HepG2 (cell line): ENCODE measurements at regions not wholly inside any gene's neighbourhood (a gene's known extent, or its start where the extent isn't known, plus 50 kb on each side); places are given as distances from the start of the nearest gene placed in this dataset.

Experiments
- ATAC-seq: fragments of 200-7000 bp; cut with Tn5 transposase; 3 replicates; pipeline ENCODE4 v1.9.1; 2020; ENCODE audit warnings: mild to moderate bottlenecking, moderate library complexity
- BruUV-seq: library from RNA; stranded (reverse); fragments of 400-500 nt; replicated peaks from 2 replicates; lab custom pipeline; 2021; lab: Mats Ljungman, UMichigan
- CTCF ChIA-PET: fragments of 300-600 bp; formaldehyde crosslinking; extraction: SDS; loops from one replicate; lab custom pipeline; 2021; ENCODE audit warnings: low total read pairs, inconsistent platforms, low intra/inter-chr PET ratio; lab: Yijun Ruan, JAX
- POLR2A ChIA-PET: fragments of 350-600 bp; sonication (Branson Sonifier 250); formaldehyde crosslinking; loops from one replicate; lab custom pipeline; 2020; ENCODE audit warnings: antibody characterized with exemption, inconsistent platforms; lab: Yijun Ruan, JAX
- DNase-seq: peaks from one replicate; pipeline ENCODE4 v3.0.0-alpha.2; 2015; ENCODE audit warnings: low spot score
- FAIRE-seq: peaks from 3 replicates; lab custom pipeline; 2011; peaks lifted over from hg19 to GRCh38; lab: Jason Lieb, UNC
- H2AFZ ChIP-seq: one replicate; pipeline ENCODE4 v1.6.1; 2011; ENCODE audit warnings: low read length, inconsistent platforms
- H3K27ac ChIP-seq: fragments of 300-600 bp; 3 replicates; pipeline ENCODE4 v1.8.0; 2011; ENCODE audit warnings: mixed run types, mild to moderate bottlenecking, mixed read lengths, low read length, inconsistent platforms; ENCODE audit not compliant: insufficient read depth; ENCODE audit errors: extremely low read length
- H3K27me3 ChIP-seq, 2 experiments: fragments of 200-600 bp in 1 of 2; 2 replicates in 1 of 2; 3 replicates in 1 of 2; pipeline versions ENCODE4 v1.6.0 to v1.8.0; 2011; ENCODE audit warnings: low read length in 2 of 2, mild to moderate bottlenecking in 2 of 2, moderate library complexity in 2 of 2, inconsistent platforms in 1 of 2; ENCODE audit not compliant: insufficient read depth in 2 of 2, control insufficient read depth in 1 of 2
- H3K36me3 ChIP-seq, 2 experiments: fragments of 200-600 bp in 1 of 2; replicated peaks in 1 of 2; 2 replicates in 1 of 2; 3 replicates in 1 of 2; pipeline versions ENCODE4 v1.5.1 to v1.8.0; 2011; ENCODE audit warnings: low read length in 2 of 2, inconsistent platforms in 1 of 2; ENCODE audit not compliant: insufficient read depth in 2 of 2, control insufficient read depth in 1 of 2
- H3K4me1 ChIP-seq: 2 replicates; pipeline ENCODE4 v1.5.1; 2012; ENCODE audit warnings: low read length, inconsistent platforms; ENCODE audit not compliant: insufficient read depth
- H3K4me2 ChIP-seq: 2 replicates; pipeline ENCODE4 v1.6.0; 2011; ENCODE audit warnings: low read depth, low read length, inconsistent platforms
- H3K4me3 ChIP-seq, 3 experiments: fragments of 200-600 bp in 1 of 3; sonication (generic), shearing (Covaris generic) in 1 of 3; replicated peaks in 1 of 3; 2 replicates each; pipeline ENCODE4 v1.5.1; 2011 to 2016; ENCODE audit warnings: low read length in 3 of 3, inconsistent platforms in 2 of 3, low read depth in 2 of 3, mild to moderate bottlenecking in 2 of 3, control low read depth in 1 of 3, mixed read lengths in 1 of 3; ENCODE audit not compliant: insufficient read depth in 1 of 3
- H3K79me2 ChIP-seq: one replicate; pipeline ENCODE4 v1.6.1; 2011; ENCODE audit warnings: low read length, inconsistent platforms; ENCODE audit not compliant: insufficient read depth
- H3K9ac ChIP-seq: 2 replicates; pipeline ENCODE4 v1.6.0; 2011; ENCODE audit warnings: mild to moderate bottlenecking, low read depth, low read length, inconsistent platforms; ENCODE audit not compliant: insufficient read depth
- H3K9me3 ChIP-seq: 2 replicates; pipeline ENCODE4 v1.5.1; 2012; ENCODE audit warnings: mild to moderate bottlenecking, low read length
- H4K20me1 ChIP-seq: 2 replicates; pipeline ENCODE4 v1.6.0; 2011; ENCODE audit warnings: inconsistent platforms, mild to moderate bottlenecking, low read length, moderate library complexity; ENCODE audit not compliant: insufficient read depth
- CAMTA2 ChIP-seq: sonication (generic); formaldehyde crosslinking; IDR thresholded peaks from 2 replicates; pipeline ENCODE4 v1.4.0; 2020; ENCODE audit warnings: mild to moderate bottlenecking, missing genetic modification reagents, borderline replicate concordance
- HDAC6 ChIP-seq: fragments of 200-600 bp; sonication (generic); IDR thresholded peaks from 2 replicates; pipeline ENCODE4 v1.7.0; 2017; ENCODE audit warnings: mild to moderate bottlenecking, antibody characterized with exemption, low read length, low read depth
- PCBP2 ChIP-seq: fragments of 200-400 bp; formaldehyde crosslinking; optimal IDR thresholded peaks from 2 replicates; pipeline ENCODE3; 2018; ENCODE audit warnings: low read length, low read depth; ENCODE audit not compliant: poor library complexity, severe bottlenecking
- SMAD3 ChIP-seq: sonication (generic); formaldehyde crosslinking; IDR thresholded peaks from 2 replicates; pipeline ENCODE4 v1.4.0; 2020; ENCODE audit warnings: missing genetic modification reagents
- WIZ ChIP-seq: sonication (generic); formaldehyde crosslinking; IDR thresholded peaks from 2 replicates; pipeline ENCODE4 v1.5.1; 2020; ENCODE audit warnings: mild to moderate bottlenecking, missing genetic modification reagents
- WGBS: methylation state at CpG from one replicate; pipeline ENCODE4 v1.1.6; 2017; ENCODE audit warnings: low lambda C conversion rate; 5-methylcytosine and 5-hydroxymethylcytosine counted together
- in situ Hi-C: cut with HindIII; loops from 2 replicates; pipeline ENCODE4 v1.10.0; 2017; ENCODE audit warnings: low pct_unique_long_range_greater_than_20kb; ENCODE audit not compliant: extremely low pct_ligation_motif_present
- intact Hi-C: fragments of 100-400 bp; cut with micrococcal nuclease; formaldehyde crosslinking; loops from one replicate; pipeline ENCODE4 v1.10.0; 2022; ENCODE audit not compliant: unreplicated experiment
- TF ChIP-seq, protein P1 (sequence below): sonication (generic); formaldehyde crosslinking; IDR thresholded peaks from 2 replicates; pipeline ENCODE4 v1.8.0; 2022; ENCODE audit warnings: mild to moderate bottlenecking, missing genetic modification reagents, borderline replicate concordance
- TF ChIP-seq, protein P2 (sequence below): sonication (generic); formaldehyde crosslinking; IDR thresholded peaks from 2 replicates; pipeline ENCODE4 v1.8.0; 2022; ENCODE audit warnings: mild to moderate bottlenecking, missing genetic modification reagents

DNA sequence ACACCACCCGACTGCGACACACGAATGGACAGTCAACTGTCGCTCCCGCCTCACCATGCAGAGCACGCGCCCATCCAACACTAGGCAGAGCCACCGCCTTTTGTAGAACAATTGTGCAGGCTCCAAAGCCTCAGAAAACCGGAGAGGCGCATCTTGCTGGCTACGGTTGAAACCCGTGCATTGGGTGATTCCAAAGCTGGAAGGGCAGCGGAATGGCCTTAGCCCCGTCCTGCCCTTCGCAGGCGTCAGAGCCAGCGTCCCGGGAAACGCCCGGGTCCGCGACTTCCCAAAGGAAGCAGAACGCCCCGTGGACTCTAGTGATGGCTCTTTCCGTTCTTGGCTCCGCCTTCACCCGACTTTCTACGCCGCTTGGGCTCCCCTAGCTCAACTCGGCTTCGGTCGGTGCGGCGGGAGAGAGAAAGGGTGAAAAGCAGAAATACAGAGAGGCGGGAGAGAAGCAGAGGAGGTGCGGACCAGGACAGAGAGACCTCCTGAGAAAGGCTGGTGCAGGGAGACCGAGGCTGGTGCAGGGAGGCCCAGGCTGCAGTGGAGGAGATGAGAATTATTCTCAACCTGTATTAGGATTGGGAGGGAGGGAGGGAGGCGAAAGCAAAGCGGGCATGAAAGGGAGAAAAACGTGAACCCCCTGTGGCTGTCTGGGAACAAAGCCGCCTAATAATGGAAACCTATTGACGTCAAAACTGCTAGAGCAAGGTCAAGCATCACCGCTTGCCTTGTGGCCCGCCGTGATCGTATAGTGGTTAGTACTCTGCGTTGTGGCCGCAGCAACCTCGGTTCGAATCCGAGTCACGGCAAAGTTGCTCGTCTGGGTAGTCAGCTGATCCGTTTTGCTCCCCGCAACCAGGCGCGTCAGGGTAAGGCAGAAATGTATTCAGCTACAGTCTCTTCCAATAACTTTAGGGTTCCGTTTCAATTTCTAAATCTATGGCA lies 99.5 kb downstream of the PRKAB2 start:
- no peak for DNase-seq
- ChIA-PET POLR2A (no interaction called here), CTCF (no interaction called here)
- Histone ChIP-seq H2AFZ (no peak overlapping the region), H3K4me1 (no peaks in the 10 kb centered on the region), H3K9me3 (no peaks in the 10 kb centered on the region), H3K9ac (no peak overlapping the region), H3K4me3 (no peak overlapping the region), H3K36me3 (no peaks in the 10 kb centered on the region), H4K20me1 (no peaks in the 10 kb centered on the region), H3K27me3 (peaks cover 0 to 44% of the 10 kb centered on the region in 2 experiments; a peak in 3 of 5 replicates), H3K79me2 (no peaks in the 10 kb centered on the region), H3K27ac (no peak overlapping the region), H3K4me2 (no peak overlapping the region; the same call in 1 of the 2 replicates)
- in situ Hi-C loops = no loop called here
- intact Hi-C loops = no loop called here
- TF ChIP-seq HDAC6 = no peak
- TF ChIP-seq, protein P1, sequence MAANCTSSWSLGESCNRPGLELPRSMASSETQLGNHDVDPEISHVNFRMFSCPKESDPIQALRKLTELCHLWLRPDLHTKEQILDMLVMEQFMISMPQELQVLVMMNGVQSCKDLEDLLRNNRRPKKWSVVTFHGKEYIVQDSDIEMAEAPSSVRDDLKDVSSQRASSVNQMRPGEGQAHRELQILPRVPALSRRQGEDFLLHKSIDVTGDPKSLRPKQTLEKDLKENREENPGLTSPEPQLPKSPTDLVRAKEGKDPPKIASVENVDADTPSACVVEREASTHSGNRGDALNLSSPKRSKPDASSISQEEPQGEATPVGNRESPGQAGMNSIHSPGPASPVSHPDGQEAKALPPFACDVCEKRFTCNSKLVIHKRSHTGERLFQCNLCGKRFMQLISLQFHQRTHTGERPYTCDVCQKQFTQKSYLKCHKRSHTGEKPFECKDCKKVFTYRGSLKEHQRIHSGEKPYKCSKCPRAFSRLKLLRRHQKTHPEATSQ (CRISPR knock-in tag) = no peak
- no peak for TF ChIP-seq WIZ (CRISPR knock-in tag)
- TF ChIP-seq, protein P2, sequence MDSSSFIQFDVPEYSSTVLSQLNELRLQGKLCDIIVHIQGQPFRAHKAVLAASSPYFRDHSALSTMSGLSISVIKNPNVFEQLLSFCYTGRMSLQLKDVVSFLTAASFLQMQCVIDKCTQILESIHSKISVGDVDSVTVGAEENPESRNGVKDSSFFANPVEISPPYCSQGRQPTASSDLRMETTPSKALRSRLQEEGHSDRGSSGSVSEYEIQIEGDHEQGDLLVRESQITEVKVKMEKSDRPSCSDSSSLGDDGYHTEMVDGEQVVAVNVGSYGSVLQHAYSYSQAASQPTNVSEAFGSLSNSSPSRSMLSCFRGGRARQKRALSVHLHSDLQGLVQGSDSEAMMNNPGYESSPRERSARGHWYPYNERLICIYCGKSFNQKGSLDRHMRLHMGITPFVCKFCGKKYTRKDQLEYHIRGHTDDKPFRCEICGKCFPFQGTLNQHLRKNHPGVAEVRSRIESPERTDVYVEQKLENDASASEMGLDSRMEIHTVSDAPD = no peak
- no peak for TF ChIP-seq SMAD3 (CRISPR knock-in tag)
- no peak for TF ChIP-seq PCBP2
- TF ChIP-seq CAMTA2 (CRISPR knock-in tag) = no peak
- 47% methylated on average over 52 of the region's 58 CpGs for WGBS
- BruUV-seq = no TSS peak
- ATAC-seq = no peak
- FAIRE-seq = no peak
